Erythroblast (primary cell): ENCODE measurements at regions not wholly inside any gene's neighbourhood (a gene's known extent, or its start where the extent isn't known, plus 50 kb on each side); places are given as distances from the start of the nearest gene placed in this dataset.

ENCODE experiments used
- GATA1 ChIP-seq: IDR thresholded peaks from 2 replicates; pipeline ENCODE4 v1.6.1; 2011; ENCODE audit warnings: low read depth, mild to moderate bottlenecking, control low read depth, low read length, moderate library complexity
- POLR2A ChIP-seq: IDR thresholded peaks from 2 replicates; pipeline ENCODE4 v1.6.1; 2011; ENCODE audit warnings: mild to moderate bottlenecking, low read length

DNA sequence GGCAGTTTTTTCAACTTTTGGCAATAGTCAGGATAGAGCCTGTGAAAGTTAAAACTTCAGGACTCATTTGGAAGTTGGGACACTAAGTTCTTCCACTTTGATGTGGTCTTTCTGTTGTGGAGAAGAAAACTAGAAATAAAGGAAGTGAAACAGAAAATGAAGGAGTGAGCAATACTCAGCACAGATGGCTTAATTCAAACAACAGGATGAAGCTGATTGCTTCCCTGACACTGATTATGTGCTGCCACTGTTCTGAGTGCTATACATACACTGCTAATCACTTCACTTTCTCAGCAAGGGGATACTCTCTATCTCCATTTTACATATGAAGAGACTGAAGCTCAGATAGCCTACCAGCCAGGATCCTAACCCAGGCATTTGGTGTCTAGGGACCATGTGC, 235.1 kb upstream of the CPEB2 start:
- TF ChIP-seq POLR2A = no peak
- no peak for TF ChIP-seq GATA1
